Brain microvascular endothelial cell (primary cell): ENCODE measurements at regions not wholly inside any gene's neighbourhood (a gene's known extent, or its start where the extent isn't known, plus 50 kb on each side); places are given as distances from the start of the nearest gene placed in this dataset.

ENCODE experiments used
- DNase-seq: peaks from one replicate; pipeline ENCODE4 v3.0.0-alpha.2; 2020
- H3K27ac ChIP-seq: fragments of 250-450 bp; sonication (Bioruptor Pico); 2 replicates; pipeline ENCODE4 v1.5.1; 2020; ENCODE audit warnings: mild to moderate bottlenecking, moderate library complexity
- H3K27me3 ChIP-seq: fragments of 250-450 bp; sonication (Bioruptor Pico); replicated peaks from 2 replicates; pipeline ENCODE4 v1.5.1; 2020; ENCODE audit warnings: mild to moderate bottlenecking
- H3K36me3 ChIP-seq: fragments of 250-450 bp; sonication (Bioruptor Pico); replicated peaks from 2 replicates; pipeline ENCODE4 v1.5.1; 2020; ENCODE audit warnings: mild to moderate bottlenecking
- H3K4me3 ChIP-seq: 2 replicates; pipeline ENCODE4 v1.5.1; 2011; ENCODE audit warnings: low read depth, mild to moderate bottlenecking, control low read depth, low read length, moderate library complexity
- CTCF ChIP-seq: IDR thresholded peaks from 2 replicates; pipeline ENCODE4 v1.5.1; 2011; ENCODE audit warnings: low read depth, mild to moderate bottlenecking, moderate library complexity, low read length, control low read depth, inconsistent platforms; ENCODE audit errors: missing control alignments
- in situ Hi-C: cut with HindIII; loops from 2 replicates; pipeline ENCODE4 v1.10.0; 2017; ENCODE audit warnings: low sequenced_read_pairs, low pct_ligation_motif_present

DNA sequence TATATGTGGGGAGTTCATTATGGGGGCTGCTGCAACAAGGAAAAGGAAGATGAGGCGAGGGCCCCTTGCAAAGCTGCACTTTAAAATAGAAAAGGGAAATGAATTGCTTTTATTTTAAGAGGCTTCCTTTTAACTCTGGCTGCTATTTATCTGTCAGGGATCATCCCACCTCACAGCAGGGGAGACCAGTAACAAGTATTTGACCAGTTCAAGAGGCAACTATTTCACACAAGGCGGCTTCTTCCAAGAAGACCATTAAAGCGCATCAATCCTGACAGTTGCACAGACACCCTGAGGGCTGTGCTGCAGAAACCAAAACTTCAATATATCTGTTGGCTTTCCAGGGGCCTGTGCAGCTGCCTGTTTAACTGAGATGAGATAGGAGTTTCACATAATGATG is 1009.2 kb downstream of the SORCS3 start:
- Histone ChIP-seq H3K4me3 (no peak overlapping the region), H3K27me3 (no peaks in the 10 kb centered on the region), H3K27ac (no peak overlapping the region), H3K36me3 (no peaks in the 10 kb centered on the region)
- no peak for TF ChIP-seq CTCF
- DNase-seq: no peak
- in situ Hi-C loops: no loop called here

DNA sequence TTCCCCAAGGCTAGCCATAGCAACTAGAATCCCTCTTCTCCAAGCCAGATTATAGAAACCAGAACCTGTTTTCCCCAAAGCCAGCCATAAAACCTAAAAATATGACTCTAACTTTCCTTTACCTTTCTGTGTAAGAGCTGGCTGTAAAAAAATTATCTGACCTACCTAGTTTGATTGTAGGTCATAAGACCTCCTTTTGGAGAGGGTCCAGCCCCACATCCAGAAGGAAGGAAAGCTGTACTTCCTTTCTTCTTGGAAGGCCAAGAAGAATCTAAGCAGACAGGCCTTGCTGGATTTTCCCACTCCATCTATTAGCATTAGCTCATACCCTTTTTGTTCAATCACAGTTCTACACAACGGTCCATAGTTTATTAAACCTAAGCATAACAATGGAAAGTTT is 1006.3 kb downstream of the SORCS3 start:
- in situ Hi-C loops: no loop called here
- H3K4me3 ChIP-seq: no peak overlapping the region
- DNase-seq: no peak
- no peaks in the 10 kb centered on the region for H3K36me3 ChIP-seq
- H3K27ac ChIP-seq: no peak overlapping the region
- TF ChIP-seq CTCF: no peak
- H3K27me3 ChIP-seq: no peaks in the 10 kb centered on the region

DNA sequence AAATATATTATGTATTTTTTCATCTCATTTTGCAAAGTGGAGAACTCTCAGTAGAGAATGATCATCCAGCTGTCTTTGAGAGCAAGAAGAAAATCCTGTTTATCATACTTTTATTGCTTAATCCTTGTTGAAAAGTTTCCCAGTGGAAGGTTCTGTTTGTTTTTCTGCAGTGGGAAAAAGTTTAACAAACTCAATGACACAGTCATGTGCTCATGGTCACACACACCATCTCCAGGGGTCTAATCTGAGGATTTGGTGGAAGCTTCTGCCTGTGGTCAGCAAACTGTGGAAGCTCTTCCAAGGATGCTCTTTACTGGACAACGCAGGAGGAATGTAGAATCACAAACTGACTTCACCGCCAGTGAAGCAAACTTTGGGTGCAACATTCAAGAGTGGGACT is 1003.9 kb downstream of the SORCS3 start:
- DNase-seq: no peak
- in situ Hi-C loops: no loop called here
- no peak overlapping the region for H3K4me3 ChIP-seq
- no peak for TF ChIP-seq CTCF
- no peak overlapping the region for H3K27ac ChIP-seq
- no peaks in the 10 kb centered on the region for H3K36me3 ChIP-seq
- no peaks in the 10 kb centered on the region for H3K27me3 ChIP-seq

DNA sequence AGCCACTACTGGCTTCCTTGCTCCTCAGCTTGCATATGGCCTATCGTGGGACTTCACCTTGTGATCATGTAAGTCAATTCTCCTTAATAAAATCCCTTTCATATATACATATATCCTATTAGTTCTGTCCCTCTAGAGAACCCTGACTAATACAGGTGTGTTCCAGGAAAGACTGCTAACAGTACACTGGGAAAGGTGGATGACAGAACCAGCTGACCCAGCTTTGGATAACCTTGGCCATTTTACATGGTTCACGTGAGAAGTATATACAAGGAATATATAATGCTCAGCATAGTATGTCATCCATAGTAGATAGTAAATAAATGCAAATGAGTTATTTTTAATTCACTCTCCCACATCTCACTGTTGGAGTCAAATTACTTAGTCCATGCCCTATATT is 1003.5 kb downstream of the SORCS3 start:
- no peak for TF ChIP-seq CTCF
- in situ Hi-C loops: no loop called here
- H3K4me3 ChIP-seq: no peak overlapping the region
- no peak for DNase-seq
- no peaks in the 10 kb centered on the region for H3K27me3 ChIP-seq
- H3K27ac ChIP-seq: no peak overlapping the region
- H3K36me3 ChIP-seq: no peaks in the 10 kb centered on the region

DNA sequence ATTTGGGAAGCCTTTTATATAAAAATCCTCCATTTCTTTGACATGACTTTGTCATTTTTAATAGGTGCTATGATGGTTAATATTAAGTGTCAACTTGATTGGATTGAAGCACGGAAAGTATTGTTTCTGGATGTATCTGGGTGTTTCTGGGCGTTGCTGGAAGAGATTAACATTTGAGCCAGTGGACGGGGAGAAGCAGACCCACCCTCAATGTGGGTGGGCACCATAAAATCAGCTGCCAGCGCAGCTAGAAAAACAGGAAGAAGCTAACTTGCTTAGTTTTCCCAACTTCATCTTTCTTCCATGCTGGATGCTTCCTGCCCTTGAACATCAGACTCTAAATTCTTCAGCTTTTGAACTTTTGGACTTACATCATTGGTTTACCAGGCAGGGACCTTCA is 1003.0 kb downstream of the SORCS3 start:
- no peak for TF ChIP-seq CTCF
- Histone ChIP-seq H3K4me3 (no peak overlapping the region), H3K36me3 (no peaks in the 10 kb centered on the region), H3K27ac (no peak overlapping the region), H3K27me3 (no peaks in the 10 kb centered on the region)
- in situ Hi-C loops: no loop called here
- no peak for DNase-seq

- H3K27me3 ChIP-seq: no peaks in the 10 kb centered on the region
- no peak for DNase-seq
- H3K36me3 ChIP-seq: no peaks in the 10 kb centered on the region
- TF ChIP-seq CTCF: no peak
- in situ Hi-C loops: no loop called here
- H3K27ac ChIP-seq: no peak overlapping the region
- no peak overlapping the region for H3K4me3 ChIP-seq
Observed at GRCh38 chr10:105643660-105644059, 1002.6 kb downstream of the SORCS3 start.
